Uterus (tissue), 3 donors: ENCODE measurements at regions not wholly inside any gene's neighbourhood (a gene's known extent, or its start where the extent isn't known, plus 50 kb on each side); places are given as distances from the start of the nearest gene placed in this dataset.

Experiments used
- DNase-seq, 2 donors: peaks; one replicate each; pipeline ENCODE4 v3.0.0-alpha.2; 2019 to 2020
- H3K27ac ChIP-seq, 2 donors: fragments of 200-600 bp; sonication (generic); 1 replicate in 1 of 2; 2 replicates in 1 of 2; pipeline ENCODE4 v1.5.1; 2016 to 2018
- H3K27me3 ChIP-seq, 2 donors: fragments of 200-600 bp; sonication (generic); one replicate each; pipeline ENCODE4 v1.5.1; 2018 to 2019; ENCODE audit warnings: control low read depth in 1 of 2
- H3K36me3 ChIP-seq, 2 donors: fragments of 200-600 bp; sonication (generic); one replicate each; pipeline ENCODE4 v1.5.1; 2019; ENCODE audit warnings: control low read depth in 1 of 2
- H3K4me1 ChIP-seq, 2 donors: fragments of 200-600 bp; sonication (generic); one replicate each; pipeline ENCODE4 v1.5.1; 2018 to 2019; ENCODE audit warnings: control low read depth in 1 of 2
- H3K4me3 ChIP-seq, 2 donors: fragments of 200-600 bp; sonication (generic); 1 replicate in 1 of 2; 2 replicates in 1 of 2; pipeline ENCODE4 v1.5.1; 2018 to 2019; ENCODE audit warnings: mild to moderate bottlenecking in 1 of 2
- H3K9me3 ChIP-seq, 2 donors: fragments of 200-600 bp; sonication (generic); one replicate each; pipeline ENCODE4 v1.5.1; 2019; ENCODE audit warnings: control low read depth in 1 of 2
- CTCF ChIP-seq, 4 experiments: fragments of 200-600 bp in 2 of 4; fragments of 450-650 bp in 2 of 4; sonication (generic) in 2 of 4; IDR thresholded peaks; one replicate each; pipeline ENCODE4 v1.5.1; 2016 to 2019; ENCODE audit warnings: antibody characterized with exemption in 4 of 4, mild to moderate bottlenecking in 2 of 4, moderate library complexity in 1 of 4
- POLR2A ChIP-seq, 2 donors: fragments of 450-650 bp; IDR thresholded peaks; one replicate each; pipeline ENCODE4 v1.6.1; 2016; ENCODE audit warnings: antibody characterized with exemption in 2 of 2, mild to moderate bottlenecking in 1 of 2, moderate library complexity in 1 of 2
- intact Hi-C: fragments of 100-400 bp; cut with DNase I; formaldehyde crosslinking; loops from one replicate; pipeline ENCODE4 v1.15.1; 2023; ENCODE audit warnings: low total_unique reads
- donor health status: DM: yes; HTN: yes; CAD: no.

GRCh38 chr1:87785386-87785785 is 456.7 kb downstream of the LMO4 start:
- H3K36me3 ChIP-seq: no peaks in the 10 kb centered on the region
- H3K4me1 ChIP-seq: no peaks in the 10 kb centered on the region
- TF ChIP-seq CTCF (IDR thresholded peaks at IDR 0.05) (no peak), POLR2A (IDR thresholded peaks at IDR 0.05) (no peak)
- intact Hi-C loops: no loop called here
- H3K27me3 ChIP-seq: no peaks in the 10 kb centered on the region
- no peak for DNase-seq
- no peak overlapping the region for H3K27ac ChIP-seq
- H3K4me3 ChIP-seq: no peak overlapping the region
- no peaks in the 10 kb centered on the region for H3K9me3 ChIP-seq

- intact Hi-C loops: no loop called here
- no peak overlapping the region for H3K4me3 ChIP-seq
- no peak overlapping the region for H3K27ac ChIP-seq
- H3K9me3 ChIP-seq: no peaks in the 10 kb centered on the region
- no peaks in the 10 kb centered on the region for H3K4me1 ChIP-seq
- DNase-seq: no peak
- H3K36me3 ChIP-seq: no peaks in the 10 kb centered on the region
- TF ChIP-seq CTCF (IDR thresholded peaks at IDR 0.05) (no peak), POLR2A (IDR thresholded peaks at IDR 0.05) (no peak)
- no peaks in the 10 kb centered on the region for H3K27me3 ChIP-seq
Measured at GRCh38 chr1:87786229-87786628, 457.5 kb downstream of the LMO4 start.

GRCh38 chr1:87786861-87787545 is 458.3 kb downstream of the LMO4 start:
- Histone ChIP-seq H3K4me1 (no peaks in the 10 kb centered on the region), H3K4me3 (no peak overlapping the region), H3K36me3 (no peaks in the 10 kb centered on the region), H3K27ac (no peak overlapping the region), H3K27me3 (no peaks in the 10 kb centered on the region), H3K9me3 (no peaks in the 10 kb centered on the region)
- TF ChIP-seq CTCF (IDR thresholded peaks at IDR 0.05) (no peak), POLR2A (IDR thresholded peaks at IDR 0.05) (no peak)
- intact Hi-C loops: no loop called here
- DNase-seq: no peak

- H3K4me3 ChIP-seq: no peak overlapping the region
- H3K27me3 ChIP-seq: no peaks in the 10 kb centered on the region
- no peak overlapping the region for H3K27ac ChIP-seq
- intact Hi-C loops: no loop called here
- TF ChIP-seq POLR2A (IDR thresholded peaks at IDR 0.05) (no peak), CTCF (IDR thresholded peaks at IDR 0.05) (no peak)
- DNase-seq: no peak
- no peaks in the 10 kb centered on the region for H3K36me3 ChIP-seq
- no peaks in the 10 kb centered on the region for H3K9me3 ChIP-seq
- H3K4me1 ChIP-seq: no peaks in the 10 kb centered on the region
Measured at GRCh38 chr1:87787551-87787950, 458.9 kb downstream of the LMO4 start.

GRCh38 chr1:87790756-87791155 is 462.1 kb downstream of the LMO4 start:
- DNase-seq: no peak

More at GRCh38 chr1:87790756-87791155, 462.1 kb downstream of the LMO4 start:
- Histone ChIP-seq H3K27ac (no peak overlapping the region), H3K4me1 (no peaks in the 10 kb centered on the region), H3K9me3 (no peaks in the 10 kb centered on the region), H3K27me3 (no peaks in the 10 kb centered on the region), H3K4me3 (no peak overlapping the region), H3K36me3 (no peaks in the 10 kb centered on the region)
- intact Hi-C loops: no loop called here
- TF ChIP-seq POLR2A (IDR thresholded peaks at IDR 0.05) (no peak), CTCF (IDR thresholded peaks at IDR 0.05) (no peak)
